ENCODE measurements at regions not wholly inside any gene's neighbourhood (a gene's known extent, or its start where the extent isn't known, plus 50 kb on each side); places are given as distances from the start of the nearest gene placed in this dataset.
A peak's percentile ranks its signal among the peaks of the same experiment; 100 is the strongest.

DNA sequence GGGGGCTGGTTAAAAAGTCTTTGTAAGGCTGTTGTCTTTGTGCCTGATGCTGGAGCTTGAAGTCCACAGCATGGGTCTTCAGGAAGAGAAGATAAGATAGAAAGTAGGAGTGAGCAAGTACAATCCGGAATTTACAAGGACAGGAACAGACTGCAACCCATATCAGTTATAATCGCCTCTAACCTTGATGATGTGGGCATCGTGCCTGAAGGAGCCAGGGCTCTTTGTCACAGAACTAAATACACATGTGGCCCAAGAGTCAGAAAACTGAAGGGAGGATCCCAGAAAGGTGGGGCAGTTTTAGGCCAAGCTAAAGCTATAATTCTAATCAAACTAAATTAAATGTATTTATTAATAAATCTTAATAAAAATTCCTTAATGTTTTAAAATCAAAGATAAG, 132.2 kb downstream of the TMCO5A start:
- no peak overlapping the region for H3K27ac ChIP-seq
- 95% methylated on average over 3 of the region's 3 CpGs for WGBS
- no peak for DNase-seq (ENCODE audit: low spot score in 2 of 2)

DNA sequence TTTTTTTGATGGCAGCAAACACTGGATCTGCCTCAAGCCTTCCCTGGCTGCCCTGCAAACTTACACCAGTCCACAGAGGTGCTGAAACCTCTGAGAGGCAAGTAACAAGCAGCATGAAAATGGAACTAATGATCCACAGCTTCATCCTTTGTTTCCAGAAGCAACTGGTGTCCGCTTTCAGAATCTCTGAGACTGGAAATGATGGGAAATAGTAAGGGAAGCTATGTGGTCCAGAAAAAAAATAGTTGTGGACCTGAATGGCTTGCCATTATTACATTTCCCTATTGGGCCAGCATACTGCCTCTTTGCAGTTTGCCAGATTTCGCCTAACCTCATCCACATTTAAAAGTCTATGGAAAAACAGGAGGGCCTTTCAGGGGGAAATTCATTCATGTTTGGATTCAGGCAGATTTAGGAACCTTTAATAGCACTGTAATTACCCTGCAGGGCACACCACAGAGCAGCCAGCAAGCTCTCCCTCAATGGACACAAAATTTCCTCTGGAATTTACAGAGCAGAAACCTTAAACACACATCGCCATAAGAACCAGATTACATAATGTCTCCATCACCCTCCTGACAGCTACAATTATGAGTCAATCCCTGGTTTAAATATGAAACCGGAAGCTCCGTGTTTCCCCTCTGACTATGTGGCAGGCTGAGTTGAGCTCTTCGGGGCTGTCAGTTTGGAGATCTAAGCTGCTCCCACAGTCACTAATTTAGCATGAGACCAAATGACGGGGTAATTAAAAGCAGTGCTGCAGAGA, 134.4 kb downstream of the TMCO5A start:
- Histone ChIP-seq H3K4me3 (peak overlapping the region; percentile 27), H3K27me3 (no peaks in the 10 kb centered on the region), H3K9me3 (no peaks in the 10 kb centered on the region), H3K27ac (peak overlapping the region; percentile 78), H3K4me1 (peaks cover 54% of the 10 kb centered on the region), H3K36me3 (no peaks in the 10 kb centered on the region)
- TF ChIP-seq POLR2AphosphoS5 (IDR thresholded peaks at IDR 0.05) (no peak), CTCF (IDR thresholded peaks at IDR 0.05) (no peak), EP300 (IDR thresholded peaks at IDR 0.05) (no peak), POLR2A (IDR thresholded peaks at IDR 0.05) (no peak)
- WGBS, result 19% methylated on average over 7 of the region's 7 CpGs
- DNase-seq (ENCODE audit: low spot score in 2 of 2), result no peak

More for the DNA sequence above, 132.2 kb downstream of the TMCO5A start:
- peaks cover 39% of the 10 kb centered on the region for H3K4me1 ChIP-seq
- no peaks in the 10 kb centered on the region for H3K36me3 ChIP-seq
- TF ChIP-seq POLR2A (IDR thresholded peaks at IDR 0.05), result no peak
- TF ChIP-seq POLR2AphosphoS5 (IDR thresholded peaks at IDR 0.05), result no peak
- no peak for TF ChIP-seq EP300 (IDR thresholded peaks at IDR 0.05)
- TF ChIP-seq CTCF (IDR thresholded peaks at IDR 0.05), result no peak
- H3K27me3 ChIP-seq, result no peaks in the 10 kb centered on the region
- no peak overlapping the region for H3K4me3 ChIP-seq
- H3K9me3 ChIP-seq, result no peaks in the 10 kb centered on the region

GRCh38 chr15:38069511-38070011, 135.1 kb downstream of the TMCO5A start:
- H3K27me3 ChIP-seq, result no peaks in the 10 kb centered on the region
- peak overlapping the region; percentile 78 for H3K27ac ChIP-seq
- no peaks in the 10 kb centered on the region for H3K9me3 ChIP-seq
- DNase-seq (ENCODE audit: low spot score in 2 of 2), result peak in 1 of 2 donors; percentile 77
- H3K4me1 ChIP-seq, result peaks cover 62% of the 10 kb centered on the region
- TF ChIP-seq POLR2A (IDR thresholded peaks at IDR 0.05) (no peak), POLR2AphosphoS5 (IDR thresholded peaks at IDR 0.05) (no peak), EP300 (IDR thresholded peaks at IDR 0.05) (no peak), CTCF (IDR thresholded peaks at IDR 0.05) (no peak)
- WGBS, result 21% methylated on average over 3 of the region's 3 CpGs
- no peaks in the 10 kb centered on the region for H3K36me3 ChIP-seq
- H3K4me3 ChIP-seq, result peak overlapping the region; percentile 27

- no peaks in the 10 kb centered on the region for H3K27me3 ChIP-seq
- no peak overlapping the region for H3K4me3 ChIP-seq
- TF ChIP-seq POLR2A (IDR thresholded peaks at IDR 0.05) (no peak), POLR2AphosphoS5 (IDR thresholded peaks at IDR 0.05) (no peak), EP300 (IDR thresholded peaks at IDR 0.05) (no peak), CTCF (IDR thresholded peaks at IDR 0.05) (no peak)
- no peaks in the 10 kb centered on the region for H3K36me3 ChIP-seq
- DNase-seq (ENCODE audit: low spot score in 2 of 2), result no peak
- H3K4me1 ChIP-seq, result peaks cover 74% of the 10 kb centered on the region
- H3K27ac ChIP-seq, result no peak overlapping the region
- no peaks in the 10 kb centered on the region for H3K9me3 ChIP-seq
- WGBS, result 87% methylated on average over 4 of the region's 4 CpGs
These were observed 136.3 kb downstream of the TMCO5A start for GRCh38 chr15:38070778-38071177.

DNA sequence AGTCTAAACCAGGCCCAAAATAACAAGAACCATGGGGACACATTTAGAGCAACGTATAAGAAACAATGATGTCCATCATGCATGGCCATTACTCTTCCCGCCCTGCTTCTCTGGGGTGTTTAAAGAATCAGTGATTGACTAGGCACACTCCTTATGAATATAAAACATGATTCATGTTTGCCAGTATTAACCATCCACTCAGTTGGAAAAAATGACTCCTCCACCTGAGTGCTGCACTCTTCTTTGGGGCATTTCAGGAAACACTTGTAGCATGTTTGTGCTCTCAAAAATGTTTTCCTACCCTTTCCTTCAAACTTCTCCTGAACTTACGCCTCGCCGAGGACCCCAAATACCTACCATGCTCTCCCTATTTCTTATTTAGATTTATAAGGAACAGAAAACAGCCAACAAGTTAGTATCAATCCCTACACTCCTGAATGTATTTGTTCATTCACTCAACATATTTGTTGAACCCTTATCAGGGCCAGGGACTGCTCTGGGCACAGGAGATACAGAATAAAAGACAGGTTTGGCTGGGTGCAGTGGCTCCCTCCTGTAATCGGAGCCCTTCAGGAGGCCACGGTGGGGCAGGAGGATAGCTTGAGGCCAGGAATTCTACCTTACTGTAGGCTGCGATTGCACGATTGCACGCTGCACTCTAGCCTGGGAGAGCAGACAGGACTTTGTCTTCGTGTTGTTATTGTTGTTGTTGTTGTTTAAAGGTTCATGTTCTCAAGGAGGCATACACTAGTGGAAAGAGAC, 137.0 kb downstream of the TMCO5A start:
- no peaks in the 10 kb centered on the region for H3K27me3 ChIP-seq
- no peak for DNase-seq (ENCODE audit: low spot score in 2 of 2)
- H3K4me3 ChIP-seq, result no peak overlapping the region
- WGBS, result 89% methylated on average over 11 of the region's 11 CpGs
- H3K4me1 ChIP-seq, result peaks cover 77% of the 10 kb centered on the region
- no peak for TF ChIP-seq CTCF (IDR thresholded peaks at IDR 0.05)
- no peak for TF ChIP-seq POLR2A (IDR thresholded peaks at IDR 0.05)
- no peak for TF ChIP-seq EP300 (IDR thresholded peaks at IDR 0.05)
- TF ChIP-seq POLR2AphosphoS5 (IDR thresholded peaks at IDR 0.05), result no peak
- no peaks in the 10 kb centered on the region for H3K9me3 ChIP-seq
- H3K27ac ChIP-seq, result peak overlapping the region; percentile 81
- H3K36me3 ChIP-seq, result no peaks in the 10 kb centered on the region

Measured in suprapubic skin (tissue), 4 donors.